Ascending aorta (tissue), 2 donors: ENCODE measurements at regions not wholly inside any gene's neighbourhood (a gene's known extent, or its start where the extent isn't known, plus 50 kb on each side); places are given as distances from the start of the nearest gene placed in this dataset.

ENCODE experiments used
- DNase-seq, 2 donors: peaks; one replicate each; pipeline ENCODE4 v3.0.0-alpha.2; 2019; ENCODE audit warnings: low spot score in 2 of 2
- H3K27ac ChIP-seq, 2 donors: fragments of 200-600 bp; sonication (generic); one replicate each; pipeline ENCODE4 v1.5.1; 2016 to 2017; ENCODE audit warnings: mild to moderate bottlenecking in 1 of 2
- H3K27me3 ChIP-seq: fragments of 200-600 bp; sonication (generic); one replicate; pipeline ENCODE4 v1.5.1; 2017
- H3K36me3 ChIP-seq, 2 donors: fragments of 200-600 bp; sonication (generic); one replicate each; pipeline ENCODE4 v1.5.1; 2016
- H3K4me1 ChIP-seq, 2 donors: fragments of 200-600 bp; sonication (generic); one replicate each; pipeline ENCODE4 v1.5.1; 2016 to 2017; ENCODE audit warnings: mild to moderate bottlenecking in 1 of 2
- H3K4me3 ChIP-seq, 2 donors: fragments of 200-600 bp; sonication (generic); one replicate each; pipeline ENCODE4 v1.5.1; 2016 to 2017; ENCODE audit warnings: mild to moderate bottlenecking in 1 of 2
- H3K9me3 ChIP-seq, 2 donors: fragments of 200-600 bp; sonication (generic); one replicate each; pipeline ENCODE4 v1.5.1; 2016
- intact Hi-C: fragments of 100-400 bp; cut with DNase I; formaldehyde crosslinking; loops from one replicate; pipeline ENCODE4 v1.15.1; 2023
- TF ChIP-seq, protein P1 (sequence below), 3 experiments: fragments of 200-600 bp in 2 of 3; fragments of 450-650 bp in 1 of 3; sonication (generic) in 2 of 3; IDR thresholded peaks; one replicate each; pipeline ENCODE4 v1.5.1; 2016 to 2019; ENCODE audit warnings: antibody characterized with exemption in 3 of 3, mild to moderate bottlenecking in 1 of 3, moderate library complexity in 1 of 3

DNA sequence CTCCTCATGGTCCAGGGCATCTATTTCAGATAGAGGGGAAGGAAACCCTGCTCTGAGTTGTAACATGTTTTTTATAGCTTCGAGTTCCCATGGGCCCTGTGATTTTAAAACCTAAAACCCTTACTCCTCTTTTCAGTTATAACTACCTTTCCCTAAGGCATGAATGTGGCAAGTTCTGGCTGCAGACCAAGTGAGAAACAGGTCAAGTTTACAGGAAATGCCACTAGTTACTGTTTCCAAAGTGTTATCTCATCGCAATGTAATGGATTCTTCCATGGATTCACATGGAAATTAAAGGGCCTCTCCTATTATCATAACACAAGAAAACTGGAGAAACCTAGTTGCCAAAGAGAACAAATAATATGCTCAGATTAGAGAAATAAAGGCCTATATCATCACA lies 574.5 kb upstream of the GRAMD2B start:
- intact Hi-C loops: no loop called here
- H3K4me3 ChIP-seq: no peak overlapping the region
- H3K27me3 ChIP-seq: no peaks in the 10 kb centered on the region
- no peak for DNase-seq
- no peak overlapping the region for H3K27ac ChIP-seq
- no peaks in the 10 kb centered on the region for H3K4me1 ChIP-seq
- TF ChIP-seq, protein P1, sequence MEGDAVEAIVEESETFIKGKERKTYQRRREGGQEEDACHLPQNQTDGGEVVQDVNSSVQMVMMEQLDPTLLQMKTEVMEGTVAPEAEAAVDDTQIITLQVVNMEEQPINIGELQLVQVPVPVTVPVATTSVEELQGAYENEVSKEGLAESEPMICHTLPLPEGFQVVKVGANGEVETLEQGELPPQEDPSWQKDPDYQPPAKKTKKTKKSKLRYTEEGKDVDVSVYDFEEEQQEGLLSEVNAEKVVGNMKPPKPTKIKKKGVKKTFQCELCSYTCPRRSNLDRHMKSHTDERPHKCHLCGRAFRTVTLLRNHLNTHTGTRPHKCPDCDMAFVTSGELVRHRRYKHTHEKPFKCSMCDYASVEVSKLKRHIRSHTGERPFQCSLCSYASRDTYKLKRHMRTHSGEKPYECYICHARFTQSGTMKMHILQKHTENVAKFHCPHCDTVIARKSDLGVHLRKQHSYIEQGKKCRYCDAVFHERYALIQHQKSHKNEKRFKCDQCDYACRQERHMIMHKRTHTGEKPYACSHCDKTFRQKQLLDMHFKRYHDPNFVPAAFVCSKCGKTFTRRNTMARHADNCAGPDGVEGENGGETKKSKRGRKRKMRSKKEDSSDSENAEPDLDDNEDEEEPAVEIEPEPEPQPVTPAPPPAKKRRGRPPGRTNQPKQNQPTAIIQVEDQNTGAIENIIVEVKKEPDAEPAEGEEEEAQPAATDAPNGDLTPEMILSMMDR (IDR thresholded peaks at IDR 0.05): no peak
- H3K9me3 ChIP-seq: peaks cover 0 to 3% of the 10 kb centered on the region in 2 donors
- H3K36me3 ChIP-seq: no peaks in the 10 kb centered on the region

DNA sequence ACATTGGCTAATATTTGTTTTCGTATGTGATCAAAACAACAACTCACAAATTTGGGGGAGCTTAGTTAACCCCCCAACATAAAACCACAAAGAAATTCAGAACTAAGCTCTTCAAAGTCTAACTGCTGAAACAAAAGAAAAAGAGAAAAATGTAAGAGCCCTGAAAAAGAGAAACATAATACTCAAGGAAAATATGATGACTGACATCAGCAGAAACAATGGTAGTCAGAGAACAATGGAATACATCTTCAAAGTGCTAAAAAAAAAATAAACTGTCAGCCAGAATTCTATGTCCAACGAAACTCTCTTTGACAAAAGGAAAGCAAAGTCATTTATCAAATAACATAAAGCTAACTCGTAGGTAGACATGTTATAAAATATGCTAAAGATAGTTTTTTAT lies 566.3 kb upstream of the GRAMD2B start:
- TF ChIP-seq, protein P1 (IDR thresholded peaks at IDR 0.05): no peak
- Histone ChIP-seq H3K36me3 (no peaks in the 10 kb centered on the region), H3K9me3 (no peaks in the 10 kb centered on the region), H3K27me3 (no peaks in the 10 kb centered on the region), H3K4me3 (no peak overlapping the region), H3K27ac (no peak overlapping the region), H3K4me1 (no peaks in the 10 kb centered on the region)
- DNase-seq: no peak
- intact Hi-C loops: no loop called here

DNA sequence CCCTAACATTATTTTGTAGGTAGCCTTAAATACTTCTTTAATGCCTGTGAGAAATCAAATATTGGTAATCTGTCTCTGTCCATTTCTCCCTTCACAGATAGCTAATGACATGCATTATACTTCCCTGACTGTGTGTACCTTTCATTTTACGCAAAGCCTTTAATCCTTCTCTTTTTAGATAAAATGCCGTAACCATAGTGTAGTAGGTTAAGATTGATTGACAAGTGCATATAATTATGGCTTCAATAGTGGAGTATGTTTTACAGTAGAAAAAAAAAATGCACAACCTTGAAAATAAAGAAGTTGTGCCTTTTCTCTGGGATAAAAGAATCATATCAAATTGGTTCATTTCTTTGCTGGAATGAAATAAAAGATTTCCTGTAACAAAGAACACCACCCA lies 559.6 kb upstream of the GRAMD2B start:
- Histone ChIP-seq H3K4me1 (no peaks in the 10 kb centered on the region), H3K9me3 (no peaks in the 10 kb centered on the region), H3K36me3 (no peaks in the 10 kb centered on the region), H3K27me3 (no peaks in the 10 kb centered on the region), H3K4me3 (no peak overlapping the region), H3K27ac (no peak overlapping the region)
- TF ChIP-seq, protein P1 (IDR thresholded peaks at IDR 0.05): no peak
- no peak for DNase-seq
- intact Hi-C loops: no loop called here

DNA sequence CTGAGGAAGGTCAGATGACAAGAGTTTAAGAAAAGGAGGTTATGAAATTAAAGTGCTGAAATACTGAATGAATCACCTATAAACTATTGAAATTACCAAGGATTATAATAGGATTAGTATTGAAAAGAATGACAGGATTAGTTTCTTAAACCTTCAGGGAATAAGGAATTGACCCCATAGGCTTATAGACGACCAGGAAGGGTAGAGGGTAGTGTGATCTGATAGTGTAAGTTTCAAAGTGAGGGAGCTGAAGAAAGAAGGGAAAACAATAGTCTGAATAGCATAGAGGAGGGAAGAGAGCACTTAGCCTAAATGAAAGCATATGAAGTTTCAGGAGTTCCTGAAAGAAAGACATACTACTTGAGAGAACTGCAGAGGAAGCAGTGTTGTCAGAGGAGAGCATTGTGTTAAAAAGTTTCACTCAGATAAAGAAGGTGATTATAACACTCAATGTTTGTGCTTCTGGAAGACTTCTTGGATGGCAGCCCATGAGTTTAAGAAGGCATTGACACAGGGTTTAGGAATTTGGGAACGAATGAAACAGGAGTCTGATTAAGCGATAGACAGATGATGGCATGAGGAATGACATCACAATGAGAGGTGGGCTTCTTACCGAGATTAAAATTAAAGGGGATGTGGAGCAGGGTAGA lies 557.9 kb upstream of the GRAMD2B start:
- TF ChIP-seq, protein P1 (IDR thresholded peaks at IDR 0.05): no peak
- intact Hi-C loops: no loop called here
- DNase-seq: no peak
- Histone ChIP-seq H3K9me3 (no peaks in the 10 kb centered on the region), H3K27me3 (no peaks in the 10 kb centered on the region), H3K27ac (no peak overlapping the region), H3K36me3 (no peaks in the 10 kb centered on the region), H3K4me1 (no peaks in the 10 kb centered on the region), H3K4me3 (no peak overlapping the region)

DNA sequence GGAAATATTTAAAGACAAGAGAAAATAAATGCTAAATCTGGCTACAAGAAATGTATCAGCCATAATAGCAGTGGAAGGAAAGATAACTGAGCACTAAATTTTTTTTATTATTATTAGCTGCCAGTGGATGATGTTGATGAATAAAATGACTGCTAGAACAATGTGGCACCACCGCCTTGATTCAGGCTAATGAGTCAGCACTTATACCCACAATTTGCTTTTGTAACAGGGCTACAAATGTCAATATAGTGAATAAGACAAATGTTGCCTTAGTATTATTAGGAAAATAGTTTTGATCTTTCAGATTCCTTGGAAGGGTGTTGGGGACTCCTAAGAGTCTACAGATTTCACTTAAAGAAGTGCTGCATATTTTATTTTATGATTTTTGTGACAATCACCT lies 555.2 kb upstream of the GRAMD2B start:
- H3K27me3 ChIP-seq: no peaks in the 10 kb centered on the region
- TF ChIP-seq, protein P1 (IDR thresholded peaks at IDR 0.05): no peak
- H3K36me3 ChIP-seq: no peaks in the 10 kb centered on the region
- no peak for DNase-seq
- intact Hi-C loops: no loop called here
- no peaks in the 10 kb centered on the region for H3K9me3 ChIP-seq
- no peak overlapping the region for H3K27ac ChIP-seq
- H3K4me1 ChIP-seq: no peaks in the 10 kb centered on the region
- no peak overlapping the region for H3K4me3 ChIP-seq

DNA sequence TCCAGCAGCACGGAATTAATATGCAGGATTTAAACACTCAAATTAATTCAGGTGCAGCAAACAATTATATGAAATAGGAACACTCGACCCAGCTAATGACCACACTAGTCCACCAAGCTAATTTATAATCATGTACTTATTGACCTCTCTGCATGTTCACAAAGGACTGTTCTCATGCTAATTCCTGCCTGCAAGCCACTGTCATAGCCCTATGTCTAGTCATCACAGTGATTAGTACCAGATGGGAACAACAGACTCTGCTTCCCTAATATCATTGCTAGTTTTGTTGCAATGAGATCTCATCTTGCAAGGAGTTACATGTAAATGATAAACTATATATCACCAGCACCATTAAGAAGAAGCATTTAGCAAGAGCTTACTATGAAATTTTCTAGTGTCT lies 553.0 kb upstream of the GRAMD2B start:
- intact Hi-C loops: no loop called here
- Histone ChIP-seq H3K4me3 (no peak overlapping the region), H3K27me3 (no peaks in the 10 kb centered on the region), H3K9me3 (no peaks in the 10 kb centered on the region), H3K36me3 (no peaks in the 10 kb centered on the region), H3K27ac (no peak overlapping the region), H3K4me1 (no peaks in the 10 kb centered on the region)
- TF ChIP-seq, protein P1 (IDR thresholded peaks at IDR 0.05): no peak
- no peak for DNase-seq
